GM21576 (cell line): ENCODE measurements at regions not wholly inside any gene's neighbourhood (a gene's known extent, or its start where the extent isn't known, plus 50 kb on each side); places are given as distances from the start of the nearest gene placed in this dataset.

Source experiments
- ATAC-seq: cut with Tn5 transposase; IDR thresholded peaks from one replicate; pipeline ENCODE4 v1.9.1; 2021; ENCODE audit warnings: mild to moderate bottlenecking, moderate library complexity; ENCODE audit not compliant: unreplicated experiment

GRCh38 chr1:38101037-38101785 lies 54.6 kb upstream of the POU3F1 start:
- no peak for ATAC-seq

DNA sequence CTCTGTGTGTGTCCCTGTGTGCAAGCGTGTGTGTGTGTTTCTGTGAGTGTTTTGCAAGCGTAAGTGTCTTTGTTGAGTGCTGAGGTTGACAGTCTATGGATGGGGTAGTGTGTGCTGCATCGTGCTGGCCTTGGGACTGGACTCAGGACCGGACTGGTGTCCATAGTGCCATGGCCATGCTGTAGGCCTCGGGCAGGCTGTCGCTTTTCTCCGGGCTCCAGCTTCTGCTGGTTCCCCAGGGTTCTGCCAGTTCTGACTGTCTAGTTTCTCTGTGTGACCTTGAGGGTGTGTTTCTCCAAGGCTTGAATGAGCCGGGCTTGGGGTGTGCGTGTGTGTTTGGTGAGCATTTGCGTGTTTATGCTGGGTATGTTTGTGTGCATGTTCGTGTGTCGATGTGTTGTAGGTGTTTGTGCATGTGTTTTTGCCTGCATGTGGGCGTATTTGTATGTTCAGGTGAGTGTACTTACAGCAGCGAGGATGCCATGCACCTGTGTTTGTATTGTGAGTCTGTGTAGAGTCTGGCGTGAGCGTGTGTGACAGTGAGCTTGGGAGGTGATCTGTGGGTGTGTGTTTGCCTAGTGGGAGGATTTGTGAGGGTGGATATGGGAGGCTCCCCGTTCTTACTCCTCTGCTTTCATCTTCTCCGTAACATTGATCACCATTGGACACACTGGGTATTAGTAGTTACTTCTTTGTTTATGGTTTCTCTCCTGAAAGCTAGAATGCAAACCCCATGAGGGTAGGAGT lies 51.7 kb upstream of the POU3F1 start:
- ATAC-seq, result no peak

- no peak for ATAC-seq
Measured at GRCh38 chr1:38097284-38097898, 50.8 kb upstream of the POU3F1 start.
